Osteocyte (in vitro differentiated cells): ENCODE measurements at regions not wholly inside any gene's neighbourhood (a gene's known extent, or its start where the extent isn't known, plus 50 kb on each side); places are given as distances from the start of the nearest gene placed in this dataset.

ENCODE experiments used
- DNase-seq: peaks from one replicate; pipeline ENCODE4 v3.0.0; 2021; ENCODE audit warnings: mixed read lengths; ENCODE audit not compliant: unreplicated experiment; ENCODE audit errors: extremely low spot score
- H3K27ac Mint-ChIP-seq: one replicate; pipeline ENCODE4 v1.8.0; 2021; ENCODE audit warnings: mild to moderate bottlenecking, mixed read lengths; ENCODE audit not compliant: unreplicated experiment
- H3K27me3 Mint-ChIP-seq: one replicate; pipeline ENCODE4 v1.8.0; 2021; ENCODE audit warnings: mixed read lengths; ENCODE audit not compliant: unreplicated experiment
- H3K36me3 Mint-ChIP-seq: one replicate; pipeline ENCODE4 v1.8.0; 2021; ENCODE audit warnings: mixed read lengths; ENCODE audit not compliant: unreplicated experiment
- H3K4me1 Mint-ChIP-seq: one replicate; pipeline ENCODE4 v1.8.0; 2021; ENCODE audit warnings: mixed read lengths; ENCODE audit not compliant: unreplicated experiment
- H3K4me3 Mint-ChIP-seq: one replicate; pipeline ENCODE4 v1.8.0; 2021; ENCODE audit warnings: mild to moderate bottlenecking, moderate library complexity, mixed read lengths; ENCODE audit not compliant: unreplicated experiment
- H3K9me3 Mint-ChIP-seq: one replicate; pipeline ENCODE4 v1.8.0; 2021; ENCODE audit warnings: mixed read lengths; ENCODE audit not compliant: unreplicated experiment
- CTCF ChIP-seq: fragments of 200-600 bp; sonication (generic); IDR thresholded peaks from 2 replicates; pipeline ENCODE4 v1.5.0; 2021; ENCODE audit warnings: antibody characterized with exemption, mild to moderate bottlenecking, moderate library complexity

GRCh38 chr3:8212794-8213193 lies 288.8 kb upstream of the LMCD1 start:
- no peaks in the 10 kb centered on the region for H3K27me3 Mint-ChIP-seq
- no peak overlapping the region for H3K4me3 Mint-ChIP-seq
- peaks cover 8% of the 10 kb centered on the region for H3K4me1 Mint-ChIP-seq
- no peak for DNase-seq
- no peak overlapping the region for H3K27ac Mint-ChIP-seq
- peaks cover 4% of the 10 kb centered on the region for H3K9me3 Mint-ChIP-seq
- H3K36me3 Mint-ChIP-seq = no peaks in the 10 kb centered on the region
- no peak for TF ChIP-seq CTCF

GRCh38 chr3:8213286-8213685 lies 288.3 kb upstream of the LMCD1 start:
- no peak for TF ChIP-seq CTCF
- no peak for DNase-seq
- Mint-ChIP-seq H3K27me3 (no peaks in the 10 kb centered on the region), H3K36me3 (no peaks in the 10 kb centered on the region), H3K9me3 (peaks cover 4% of the 10 kb centered on the region), H3K4me3 (no peak overlapping the region), H3K4me1 (peaks cover 8% of the 10 kb centered on the region), H3K27ac (no peak overlapping the region)

GRCh38 chr3:8215821-8216220 lies 285.8 kb upstream of the LMCD1 start:
- Mint-ChIP-seq H3K4me1 (peaks cover 5% of the 10 kb centered on the region), H3K9me3 (no peaks in the 10 kb centered on the region), H3K4me3 (no peak overlapping the region), H3K36me3 (no peaks in the 10 kb centered on the region), H3K27me3 (no peaks in the 10 kb centered on the region), H3K27ac (no peak overlapping the region)
- no peak for DNase-seq
- TF ChIP-seq CTCF = no peak

- DNase-seq = no peak
- no peak for TF ChIP-seq CTCF
- Mint-ChIP-seq H3K4me1 (no peaks in the 10 kb centered on the region), H3K27ac (no peak overlapping the region), H3K36me3 (no peaks in the 10 kb centered on the region), H3K4me3 (no peak overlapping the region), H3K9me3 (no peaks in the 10 kb centered on the region), H3K27me3 (no peaks in the 10 kb centered on the region)
Observed at GRCh38 chr3:8218353-8218940, 283.2 kb upstream of the LMCD1 start.

GRCh38 chr3:8220291-8220690 lies 281.3 kb upstream of the LMCD1 start:
- Mint-ChIP-seq H3K9me3 (no peaks in the 10 kb centered on the region), H3K4me3 (no peak overlapping the region), H3K27me3 (no peaks in the 10 kb centered on the region), H3K27ac (no peak overlapping the region), H3K36me3 (no peaks in the 10 kb centered on the region), H3K4me1 (no peaks in the 10 kb centered on the region)
- DNase-seq = no peak
- no peak for TF ChIP-seq CTCF
